Neural progenitor cell (in vitro differentiated cells): ENCODE measurements at regions not wholly inside any gene's neighbourhood (a gene's known extent, or its start where the extent isn't known, plus 50 kb on each side); places are given as distances from the start of the nearest gene placed in this dataset.

Source experiments
- EZH2 ChIP-seq: fragments of 200-600 bp; sonication (generic); IDR thresholded peaks from 2 replicates; pipeline ENCODE4 v1.6.1; 2017; ENCODE audit warnings: antibody characterized with exemption, mild to moderate bottlenecking, moderate library complexity
- TF ChIP-seq, protein P1 (sequence below): fragments of 200-600 bp; sonication (generic); IDR thresholded peaks from 2 replicates; pipeline ENCODE4 v1.5.1; 2017; ENCODE audit warnings: antibody characterized with exemption, mild to moderate bottlenecking

GRCh38 chr1:87951852-87952251, 623.2 kb downstream of the LMO4 start:
- TF ChIP-seq, protein P1, sequence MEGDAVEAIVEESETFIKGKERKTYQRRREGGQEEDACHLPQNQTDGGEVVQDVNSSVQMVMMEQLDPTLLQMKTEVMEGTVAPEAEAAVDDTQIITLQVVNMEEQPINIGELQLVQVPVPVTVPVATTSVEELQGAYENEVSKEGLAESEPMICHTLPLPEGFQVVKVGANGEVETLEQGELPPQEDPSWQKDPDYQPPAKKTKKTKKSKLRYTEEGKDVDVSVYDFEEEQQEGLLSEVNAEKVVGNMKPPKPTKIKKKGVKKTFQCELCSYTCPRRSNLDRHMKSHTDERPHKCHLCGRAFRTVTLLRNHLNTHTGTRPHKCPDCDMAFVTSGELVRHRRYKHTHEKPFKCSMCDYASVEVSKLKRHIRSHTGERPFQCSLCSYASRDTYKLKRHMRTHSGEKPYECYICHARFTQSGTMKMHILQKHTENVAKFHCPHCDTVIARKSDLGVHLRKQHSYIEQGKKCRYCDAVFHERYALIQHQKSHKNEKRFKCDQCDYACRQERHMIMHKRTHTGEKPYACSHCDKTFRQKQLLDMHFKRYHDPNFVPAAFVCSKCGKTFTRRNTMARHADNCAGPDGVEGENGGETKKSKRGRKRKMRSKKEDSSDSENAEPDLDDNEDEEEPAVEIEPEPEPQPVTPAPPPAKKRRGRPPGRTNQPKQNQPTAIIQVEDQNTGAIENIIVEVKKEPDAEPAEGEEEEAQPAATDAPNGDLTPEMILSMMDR: no peak
- no peak for TF ChIP-seq EZH2
